ENCODE measurements at regions not wholly inside any gene's neighbourhood (a gene's known extent, or its start where the extent isn't known, plus 50 kb on each side); places are given as distances from the start of the nearest gene placed in this dataset.
A peak's percentile ranks its signal among the peaks of the same experiment; 100 is the strongest.

DNA sequence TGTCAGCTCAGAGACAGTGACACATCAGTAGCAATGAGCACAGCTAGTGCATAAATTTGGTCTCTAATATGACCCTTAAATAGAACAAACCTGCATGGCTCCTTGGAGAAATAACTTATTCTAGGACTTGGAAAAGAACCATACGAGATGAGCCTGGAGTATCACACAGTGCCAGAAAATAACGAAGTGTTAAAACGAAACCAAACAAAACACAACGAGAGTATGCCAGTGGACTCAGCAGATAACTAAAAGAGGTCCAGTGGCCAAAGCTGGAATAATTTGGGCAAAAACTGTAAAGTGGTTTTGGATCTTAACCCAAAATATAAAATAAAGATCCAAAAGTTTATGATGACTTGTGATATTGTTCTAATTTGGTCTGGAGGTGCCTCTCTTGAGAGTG is 1599.0 kb upstream of the LRRTM1 start:
- Mint-ChIP-seq H3K36me3 (no peaks in the 10 kb centered on the region), H3K9me3 (peaks cover 0 to 7% (median 5%) of the 10 kb centered on the region in 7 donors), H3K4me3 (no peak overlapping the region), H3K27me3 (no peaks in the 10 kb centered on the region), H3K27ac (no peak overlapping the region), H3K4me1 (no peaks in the 10 kb centered on the region)
- DNase-seq, result no peak
- ATAC-seq (ENCODE audit: low read depth in 2 of 2), result no peak

DNA sequence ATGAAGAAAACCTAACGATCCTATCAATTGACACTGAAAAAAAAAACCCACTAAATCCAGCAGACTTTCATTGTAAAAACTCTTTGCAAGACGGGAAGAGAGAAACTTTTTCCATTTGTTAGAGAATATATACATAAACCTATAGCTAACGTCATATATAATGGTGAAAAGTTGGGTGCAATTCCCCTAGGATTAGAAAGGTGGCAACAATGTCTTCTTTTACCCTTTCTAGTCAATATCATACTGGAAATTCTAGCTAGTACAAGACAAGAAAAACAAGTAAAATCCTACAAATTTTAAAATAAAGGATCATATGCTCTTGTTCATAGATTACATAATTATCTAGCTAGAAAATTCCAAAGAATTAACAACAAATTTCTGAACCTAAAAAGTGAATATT is 1596.5 kb upstream of the LRRTM1 start:
- H3K4me1 Mint-ChIP-seq, result no peaks in the 10 kb centered on the region
- ATAC-seq (ENCODE audit: low read depth in 2 of 2), result no peak
- no peaks in the 10 kb centered on the region for H3K36me3 Mint-ChIP-seq
- H3K27ac Mint-ChIP-seq, result no peak overlapping the region
- H3K27me3 Mint-ChIP-seq, result no peaks in the 10 kb centered on the region
- DNase-seq, result no peak
- H3K4me3 Mint-ChIP-seq, result no peak overlapping the region
- peaks cover 0 to 9% (median 5%) of the 10 kb centered on the region in 7 donors for H3K9me3 Mint-ChIP-seq

DNA sequence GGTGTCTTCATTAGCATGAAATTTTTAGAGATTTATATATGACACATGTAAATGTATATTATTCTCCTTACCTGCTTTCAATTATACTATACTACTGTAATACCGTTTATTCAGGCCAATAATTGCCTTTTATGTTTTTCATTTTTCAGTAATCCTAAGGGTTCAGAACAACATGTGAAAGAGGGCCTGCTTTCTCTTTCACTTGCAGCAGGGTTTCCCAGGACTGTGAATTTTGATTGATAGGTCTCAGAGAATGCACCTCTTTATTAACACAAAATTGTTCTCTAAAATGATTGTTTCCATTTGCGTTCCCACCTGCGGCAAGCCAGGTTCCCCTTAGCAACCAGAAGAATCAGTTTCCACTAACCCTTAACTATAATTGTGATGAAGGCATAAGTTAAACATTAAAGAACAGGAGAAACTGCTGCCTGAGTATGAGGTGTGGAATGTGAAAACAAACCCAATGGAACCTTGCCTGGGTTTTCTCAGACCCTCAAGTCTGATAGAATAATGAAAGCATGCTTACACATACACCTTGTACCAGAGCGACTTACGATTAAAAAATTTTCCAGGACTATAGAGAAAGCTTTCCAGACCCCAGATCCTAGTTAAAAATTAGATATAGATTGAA is 1591.2 kb upstream of the LRRTM1 start:
- no peak for ATAC-seq (ENCODE audit: low read depth in 2 of 2)
- peaks cover 0 to 12% (median 0%) of the 10 kb centered on the region in 7 donors for H3K9me3 Mint-ChIP-seq
- no peak overlapping the region for H3K27ac Mint-ChIP-seq
- H3K4me3 Mint-ChIP-seq, result no peak overlapping the region
- H3K27me3 Mint-ChIP-seq, result no peaks in the 10 kb centered on the region
- no peak for DNase-seq
- H3K36me3 Mint-ChIP-seq, result no peaks in the 10 kb centered on the region
- H3K4me1 Mint-ChIP-seq, result no peaks in the 10 kb centered on the region

DNA sequence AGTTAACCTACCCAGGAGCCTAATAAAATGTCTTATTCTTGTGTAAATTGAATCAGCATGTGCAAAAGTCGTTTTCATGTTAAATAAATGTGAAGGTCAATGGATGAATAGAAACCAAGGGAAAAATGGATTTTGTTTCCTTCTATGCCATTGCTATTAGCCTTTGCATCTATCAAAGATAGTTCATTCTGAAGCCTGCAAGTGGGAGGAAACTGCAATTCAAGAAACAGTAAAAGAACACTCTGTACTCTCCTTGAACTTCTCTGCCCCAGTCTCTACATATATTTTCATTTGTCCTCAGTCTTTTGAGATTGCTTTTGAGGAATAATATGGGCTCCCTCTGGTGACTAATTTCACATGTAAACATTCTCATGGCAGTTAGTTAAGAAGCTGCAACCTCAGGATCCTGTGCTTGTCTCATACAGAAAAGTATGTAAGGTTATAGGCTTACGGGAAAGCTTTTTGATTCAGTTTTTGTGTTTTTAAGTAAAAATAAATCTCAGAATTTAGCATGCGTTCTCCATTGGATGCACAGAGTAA is 1590.0 kb upstream of the LRRTM1 start:
- no peaks in the 10 kb centered on the region for H3K4me1 Mint-ChIP-seq
- no peak overlapping the region for H3K27ac Mint-ChIP-seq
- DNase-seq, result no peak
- H3K4me3 Mint-ChIP-seq, result no peak overlapping the region
- ATAC-seq (ENCODE audit: low read depth in 2 of 2), result no peak
- H3K36me3 Mint-ChIP-seq, result no peaks in the 10 kb centered on the region
- no peaks in the 10 kb centered on the region for H3K27me3 Mint-ChIP-seq
- peaks cover 0 to 11% (median 0%) of the 10 kb centered on the region in 7 donors for H3K9me3 Mint-ChIP-seq

DNA sequence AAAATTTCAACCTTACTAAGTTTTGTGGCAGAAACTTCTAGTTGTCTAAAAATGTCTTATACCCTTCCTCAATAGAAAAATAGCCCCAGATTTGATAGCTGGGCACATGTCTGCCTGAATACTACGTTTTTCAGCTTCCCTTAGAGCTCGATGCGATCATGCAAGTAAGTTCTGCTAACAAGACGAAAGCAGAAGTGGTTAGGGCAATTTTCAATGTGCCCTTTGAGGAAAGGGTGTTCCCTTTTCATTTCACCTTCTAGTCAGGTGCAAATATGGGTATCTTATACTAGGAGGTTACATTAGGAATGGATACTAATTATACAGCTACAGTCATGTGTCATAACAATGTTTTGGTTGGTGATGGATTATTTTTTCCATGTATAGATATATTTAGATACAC is 1572.1 kb upstream of the LRRTM1 start:
- H3K4me3 Mint-ChIP-seq, result no peak overlapping the region
- no peaks in the 10 kb centered on the region for H3K36me3 Mint-ChIP-seq
- H3K9me3 Mint-ChIP-seq, result peaks cover 0 to 5% (median 2%) of the 10 kb centered on the region in 7 donors
- no peaks in the 10 kb centered on the region for H3K4me1 Mint-ChIP-seq
- no peak overlapping the region for H3K27ac Mint-ChIP-seq
- no peaks in the 10 kb centered on the region for H3K27me3 Mint-ChIP-seq
- ATAC-seq (ENCODE audit: low read depth in 2 of 2), result no peak
- no peak for DNase-seq

DNA sequence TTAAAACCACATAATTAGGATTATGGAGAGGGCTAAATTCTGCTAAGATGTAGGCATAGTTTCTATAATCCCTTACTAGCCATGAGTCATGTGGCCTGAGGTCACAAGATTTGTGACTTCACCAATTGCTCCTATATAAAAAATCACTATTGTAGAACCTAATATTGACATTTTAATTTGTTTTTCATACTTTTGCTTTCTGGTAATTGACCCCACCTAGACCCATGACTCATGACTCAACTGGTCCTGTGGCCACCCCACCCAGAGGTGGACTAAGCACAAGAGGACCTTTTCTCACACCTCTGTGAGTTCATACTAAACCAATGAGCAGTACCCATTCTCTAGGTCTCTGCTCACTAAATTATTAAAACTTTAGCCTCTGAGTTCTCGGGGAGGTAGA is 1567.5 kb upstream of the LRRTM1 start:
- no peak for ATAC-seq (ENCODE audit: low read depth in 2 of 2)
- H3K27me3 Mint-ChIP-seq, result no peaks in the 10 kb centered on the region
- peaks cover 0 to 17% (median 3%) of the 10 kb centered on the region in 7 donors for H3K9me3 Mint-ChIP-seq
- H3K36me3 Mint-ChIP-seq, result no peaks in the 10 kb centered on the region
- H3K4me3 Mint-ChIP-seq, result no peak overlapping the region
- no peak for DNase-seq
- no peaks in the 10 kb centered on the region for H3K4me1 Mint-ChIP-seq
- H3K27ac Mint-ChIP-seq, result no peak overlapping the region

DNA sequence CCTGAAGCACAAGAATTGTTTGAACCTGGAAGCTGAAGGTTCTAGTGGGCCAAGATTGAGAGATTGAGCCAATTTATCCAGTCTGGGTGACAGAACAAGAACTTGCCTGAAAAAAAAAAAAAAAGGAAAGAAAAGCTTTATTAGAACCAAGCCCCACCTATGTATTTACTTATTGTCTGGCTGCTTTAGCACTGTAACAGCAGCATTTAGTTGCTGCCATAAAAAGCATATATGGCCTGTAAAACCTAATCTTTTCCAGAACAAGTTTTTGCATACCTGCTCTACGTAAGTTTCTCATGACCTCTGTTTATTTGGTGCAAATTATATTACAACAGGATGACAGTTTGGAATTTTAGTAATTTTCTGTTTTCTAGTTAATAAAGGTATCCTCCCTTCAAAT is 1565.6 kb upstream of the LRRTM1 start:
- Mint-ChIP-seq H3K27me3 (no peaks in the 10 kb centered on the region), H3K9me3 (peaks cover 0 to 17% (median 3%) of the 10 kb centered on the region in 7 donors), H3K27ac (peak overlapping the region in 1 of 6 donors; percentile 42), H3K36me3 (no peaks in the 10 kb centered on the region), H3K4me3 (no peak overlapping the region), H3K4me1 (no peaks in the 10 kb centered on the region)
- no peak for DNase-seq
- ATAC-seq (ENCODE audit: low read depth in 2 of 2), result no peak

DNA sequence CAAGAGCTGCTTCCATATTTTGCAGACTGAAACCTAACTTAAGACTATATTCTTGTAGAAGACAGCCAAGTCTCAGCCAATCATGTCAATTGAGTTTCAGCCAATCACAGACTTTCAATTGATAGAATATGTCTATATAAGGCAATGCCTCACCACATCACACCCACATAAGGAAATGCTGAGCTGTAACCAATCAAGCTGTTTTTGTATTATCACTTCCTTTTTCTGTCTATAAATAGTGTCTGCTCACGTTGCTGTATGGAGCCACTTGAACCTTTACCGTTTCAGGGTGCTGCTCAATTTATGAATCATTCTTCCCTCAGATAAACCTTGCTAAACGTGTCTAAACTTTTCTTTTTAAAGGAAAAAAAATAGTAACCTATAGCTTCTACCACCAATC is 1554.4 kb upstream of the LRRTM1 start:
- Mint-ChIP-seq H3K4me3 (no peak overlapping the region), H3K9me3 (peaks cover 0 to 18% (median 4%) of the 10 kb centered on the region in 7 donors), H3K4me1 (no peaks in the 10 kb centered on the region), H3K27ac (no peak overlapping the region), H3K27me3 (no peaks in the 10 kb centered on the region), H3K36me3 (no peaks in the 10 kb centered on the region)
- DNase-seq (no peak), ATAC-seq (ENCODE audit: low read depth in 2 of 2) (no peak)

DNA sequence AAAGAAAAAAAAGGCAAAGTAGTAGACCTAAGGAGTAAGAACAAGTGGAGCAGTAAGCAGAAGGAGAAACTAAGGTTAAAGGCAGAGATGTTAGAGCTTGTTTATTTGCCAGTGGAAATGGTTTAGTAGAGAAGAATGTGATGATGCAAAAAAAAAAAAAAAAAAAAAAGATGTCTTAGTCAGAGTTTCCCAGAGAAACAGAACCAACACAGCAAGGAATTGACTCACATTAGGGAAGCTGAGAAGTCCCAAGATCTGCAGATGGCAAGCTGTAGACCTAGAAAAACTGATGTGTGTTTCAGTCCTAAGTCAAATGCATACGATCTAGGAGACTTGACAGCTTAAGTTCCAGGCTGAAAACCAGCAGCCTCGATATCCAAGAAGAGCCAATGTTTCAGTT is 1548.8 kb upstream of the LRRTM1 start:
- DNase-seq (no peak), ATAC-seq (ENCODE audit: low read depth in 2 of 2) (no peak)
- Mint-ChIP-seq H3K9me3 (peaks cover 0 to 8% (median 0%) of the 10 kb centered on the region in 7 donors), H3K27me3 (no peaks in the 10 kb centered on the region), H3K4me3 (no peak overlapping the region), H3K4me1 (no peaks in the 10 kb centered on the region), H3K36me3 (no peaks in the 10 kb centered on the region), H3K27ac (no peak overlapping the region)

DNA sequence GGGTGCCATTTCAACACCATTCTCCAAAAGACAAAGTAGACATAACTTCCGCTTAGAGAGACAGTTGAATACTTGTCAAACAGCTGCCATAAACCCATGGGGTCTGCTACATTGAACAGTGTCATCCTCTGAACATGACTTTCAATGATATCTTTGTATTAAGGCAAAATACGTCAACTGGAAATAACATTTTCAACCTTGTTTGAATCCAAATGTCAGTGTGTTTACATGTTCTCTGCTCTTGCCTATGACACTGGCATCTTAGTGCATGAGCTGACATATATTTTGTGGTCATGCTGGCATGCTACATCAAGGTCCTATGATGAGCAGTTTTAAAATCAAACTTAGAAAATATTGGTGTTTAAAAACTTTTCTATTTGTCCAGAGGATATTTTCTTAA is 1548.1 kb upstream of the LRRTM1 start:
- Mint-ChIP-seq H3K4me3 (no peak overlapping the region), H3K27ac (no peak overlapping the region), H3K9me3 (peaks cover 0 to 8% (median 2%) of the 10 kb centered on the region in 7 donors), H3K36me3 (no peaks in the 10 kb centered on the region), H3K27me3 (no peaks in the 10 kb centered on the region), H3K4me1 (no peaks in the 10 kb centered on the region)
- ATAC-seq (ENCODE audit: low read depth in 2 of 2) (no peak), DNase-seq (no peak)

DNA sequence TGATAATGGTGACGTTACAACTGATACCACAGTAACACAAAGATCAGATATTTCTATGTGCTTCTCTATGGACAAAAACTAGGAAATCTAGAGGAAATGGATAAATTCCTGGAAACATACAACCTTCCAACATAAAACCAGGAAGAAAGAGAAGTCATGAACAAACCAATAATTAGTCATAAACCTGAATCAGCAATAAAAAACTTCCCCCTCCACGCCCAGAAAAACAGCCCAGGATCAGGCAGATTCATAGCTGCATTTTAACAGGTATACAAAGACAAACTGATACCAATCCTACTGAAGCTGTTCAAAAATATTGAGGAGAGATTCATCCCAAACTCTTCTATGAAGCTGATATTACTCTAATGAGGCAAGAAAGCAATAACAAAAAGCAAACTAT is 1535.2 kb upstream of the LRRTM1 start:
- no peak overlapping the region for H3K4me3 Mint-ChIP-seq
- H3K9me3 Mint-ChIP-seq, result peaks cover 0 to 17% (median 8%) of the 10 kb centered on the region in 7 donors
- H3K27ac Mint-ChIP-seq, result no peak overlapping the region

DNA sequence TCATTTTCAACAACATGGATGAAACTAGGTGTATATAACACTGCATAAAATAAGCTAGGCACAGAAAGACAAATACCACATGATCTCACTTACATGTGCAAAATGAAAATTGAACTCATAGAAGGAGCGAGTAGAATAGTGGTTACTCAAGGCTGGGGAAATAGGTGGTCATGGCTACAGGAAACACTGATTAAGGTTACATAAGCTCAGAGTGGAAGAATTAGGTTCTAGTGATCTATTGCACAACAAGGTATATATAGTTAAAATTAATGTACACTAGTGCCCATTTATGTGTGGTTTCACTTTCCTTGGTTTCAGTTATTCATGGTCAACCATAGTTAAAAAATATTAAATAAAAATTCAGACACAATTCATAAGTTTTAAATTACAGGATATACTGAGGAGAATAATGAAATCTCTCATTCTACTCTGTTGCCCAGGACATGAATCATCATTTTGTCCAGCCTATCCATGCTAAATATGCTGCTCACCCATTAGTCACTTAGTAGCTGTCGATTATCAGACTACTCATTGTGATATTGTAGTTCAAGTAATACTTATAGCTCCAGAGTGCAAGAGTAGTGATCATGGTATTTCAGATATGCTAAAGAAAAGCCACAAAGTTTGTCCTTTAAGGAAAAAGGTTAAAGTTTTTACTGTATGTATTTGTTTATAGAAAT is 1530.9 kb upstream of the LRRTM1 start:
- Mint-ChIP-seq H3K27ac (no peak overlapping the region), H3K27me3 (no peaks in the 10 kb centered on the region), H3K36me3 (no peaks in the 10 kb centered on the region), H3K9me3 (peaks cover 0 to 20% (median 6%) of the 10 kb centered on the region in 7 donors), H3K4me1 (no peaks in the 10 kb centered on the region), H3K4me3 (no peak overlapping the region)
- ATAC-seq (ENCODE audit: low read depth in 2 of 2) (no peak), DNase-seq (no peak)

More for the DNA sequence above, 1535.2 kb upstream of the LRRTM1 start:
- no peaks in the 10 kb centered on the region for H3K27me3 Mint-ChIP-seq
- ATAC-seq (ENCODE audit: low read depth in 2 of 2) (no peak), DNase-seq (no peak)
- no peaks in the 10 kb centered on the region for H3K4me1 Mint-ChIP-seq
- no peaks in the 10 kb centered on the region for H3K36me3 Mint-ChIP-seq

DNA sequence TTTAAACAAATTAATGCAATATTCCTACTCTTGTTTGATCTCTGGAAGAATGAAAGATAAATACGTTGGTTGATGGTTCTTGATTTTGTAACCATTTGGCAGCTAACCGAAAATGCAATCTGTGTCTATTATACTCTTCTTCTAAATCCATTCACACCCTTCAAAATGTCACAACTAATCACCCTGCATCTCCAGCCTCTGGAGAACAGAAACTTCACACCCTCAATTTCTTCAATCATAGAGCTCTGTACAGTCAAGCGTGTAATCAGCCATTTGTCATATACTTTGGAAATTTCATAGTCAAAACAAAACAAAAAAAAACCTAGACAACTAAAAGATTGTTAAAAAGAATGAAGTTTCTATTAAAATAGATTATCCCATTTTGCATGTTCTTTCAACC is 1482.3 kb upstream of the LRRTM1 start:
- ATAC-seq (ENCODE audit: low read depth in 2 of 2), result no peak
- H3K36me3 Mint-ChIP-seq, result no peaks in the 10 kb centered on the region
- H3K4me1 Mint-ChIP-seq, result no peaks in the 10 kb centered on the region
- H3K9me3 Mint-ChIP-seq, result peaks cover 4 to 22% (median 8%) of the 10 kb centered on the region in 7 donors
- DNase-seq, result no peak
- no peaks in the 10 kb centered on the region for H3K27me3 Mint-ChIP-seq
- H3K27ac Mint-ChIP-seq, result no peak overlapping the region
- H3K4me3 Mint-ChIP-seq, result no peak overlapping the region

DNA sequence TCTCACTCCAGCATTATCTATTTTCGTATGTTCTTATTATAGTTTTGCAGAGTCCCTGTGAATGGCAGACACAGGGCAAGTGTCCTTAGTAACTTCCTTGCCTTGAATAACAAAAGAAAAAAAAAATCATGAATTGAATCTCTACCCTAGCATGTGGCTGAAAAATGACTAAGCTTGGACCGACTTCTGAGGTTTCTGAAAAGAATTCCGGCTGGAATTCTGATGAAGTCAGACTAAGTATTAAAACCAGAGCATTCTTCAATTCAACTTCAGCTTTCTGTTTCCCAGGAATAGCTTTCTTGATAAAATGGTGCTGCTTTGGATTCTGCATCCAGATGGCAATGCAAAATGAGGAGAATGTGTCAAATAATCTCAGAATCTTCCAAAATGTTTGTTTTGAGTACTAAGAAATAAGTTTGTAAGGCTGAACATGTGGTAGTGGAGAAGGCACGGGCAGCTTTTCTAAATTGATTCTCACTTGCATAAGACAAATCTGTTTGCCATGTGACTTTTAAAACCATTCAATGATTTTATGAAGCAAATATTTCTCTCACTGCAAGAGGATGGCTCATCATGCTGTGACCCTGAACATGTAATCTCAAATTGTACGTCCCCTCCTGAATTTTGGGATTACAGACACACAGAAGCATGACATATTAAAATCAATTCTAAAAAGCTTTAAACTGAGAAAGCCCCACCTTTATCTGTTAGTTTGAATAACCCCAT is 1462.8 kb upstream of the LRRTM1 start:
- DNase-seq, result no peak
- Mint-ChIP-seq H3K9me3 (peaks cover 0 to 11% (median 5%) of the 10 kb centered on the region in 7 donors), H3K4me3 (no peak overlapping the region), H3K27me3 (no peaks in the 10 kb centered on the region), H3K27ac (no peak overlapping the region), H3K36me3 (no peaks in the 10 kb centered on the region), H3K4me1 (no peaks in the 10 kb centered on the region)
- no peak for ATAC-seq (ENCODE audit: low read depth in 2 of 2)

All from naive B cell (primary cell).